CD4-positive, CD25-positive, alpha-beta regulatory T cell (primary cell): ENCODE measurements at regions not wholly inside any gene's neighbourhood (a gene's known extent, or its start where the extent isn't known, plus 50 kb on each side); places are given as distances from the start of the nearest gene placed in this dataset.

Source experiments
- ATAC-seq, 2 donors: fragments of 150-1000 bp; cut with Tn5 transposase; one replicate each; pipeline ENCODE4 v1.10.0; 2021; ENCODE audit warnings: low read depth in 2 of 2, moderate number of reproducible peaks in 2 of 2, moderate library complexity in 1 of 2
- DNase-seq, 3 donors: peaks; one replicate each; pipeline versions ENCODE4 v3.0.0 to v3.0.0-alpha.2; 2012 to 2022; ENCODE audit warnings: mixed read lengths in 1 of 3
- H3K27ac ChIP-seq: one replicate; pipeline ENCODE4 v1.7.0; 2013; ENCODE audit warnings: mild to moderate bottlenecking, low read length; ENCODE audit not compliant: insufficient read depth, poor library complexity, severe bottlenecking
- H3K27me3 ChIP-seq: one replicate; pipeline ENCODE4 v1.7.0; 2013; ENCODE audit warnings: low read length; ENCODE audit not compliant: control insufficient read depth, insufficient read depth
- H3K36me3 ChIP-seq: one replicate; pipeline ENCODE4 v1.7.0; 2013; ENCODE audit warnings: mild to moderate bottlenecking, low read length, moderate library complexity; ENCODE audit not compliant: control insufficient read depth, insufficient read depth
- H3K4me1 ChIP-seq: 2 replicates; pipeline ENCODE4 v1.7.0; 2013; ENCODE audit warnings: mild to moderate bottlenecking, low read length; ENCODE audit not compliant: insufficient read depth, control insufficient read depth, poor library complexity, severe bottlenecking
- H3K4me3 ChIP-seq: one replicate; pipeline ENCODE4 v1.7.0; 2013; ENCODE audit warnings: low read depth, mild to moderate bottlenecking, low read length, moderate library complexity
- H3K9me3 ChIP-seq, 2 experiments: 1 replicate in 1 of 2; 2 replicates in 1 of 2; pipeline ENCODE4 v1.7.0; 2013; ENCODE audit warnings: low read length in 2 of 2, mild to moderate bottlenecking in 1 of 2, moderate library complexity in 1 of 2; ENCODE audit not compliant: control insufficient read depth in 2 of 2
- H3K27ac Mint-ChIP-seq, 3 donors: one replicate each; pipeline ENCODE4 v1.8.0; 2020 to 2022; ENCODE audit warnings: mild to moderate bottlenecking in 3 of 3, mixed read lengths in 3 of 3, moderate library complexity in 2 of 3
- H3K27me3 Mint-ChIP-seq: one replicate; pipeline ENCODE4 v1.8.0; 2022; ENCODE audit warnings: mild to moderate bottlenecking, mixed read lengths
- H3K36me3 Mint-ChIP-seq: one replicate; pipeline ENCODE4 v1.8.0; 2020; ENCODE audit warnings: mixed read lengths
- H3K4me1 Mint-ChIP-seq, 4 donors: one replicate each; pipeline ENCODE4 v1.8.0; 2020 to 2022; ENCODE audit warnings: mixed read lengths in 4 of 4, mild to moderate bottlenecking in 1 of 4
- H3K4me3 Mint-ChIP-seq, 4 donors: one replicate each; pipeline ENCODE4 v1.8.0; 2020 to 2022; ENCODE audit warnings: mild to moderate bottlenecking in 4 of 4, mixed read lengths in 4 of 4, moderate library complexity in 3 of 4
- H3K9me3 Mint-ChIP-seq, 7 donors: one replicate each; pipeline ENCODE4 v1.8.0; 2020 to 2022; ENCODE audit warnings: mixed read lengths in 7 of 7, mild to moderate bottlenecking in 3 of 7, moderate library complexity in 2 of 7

DNA sequence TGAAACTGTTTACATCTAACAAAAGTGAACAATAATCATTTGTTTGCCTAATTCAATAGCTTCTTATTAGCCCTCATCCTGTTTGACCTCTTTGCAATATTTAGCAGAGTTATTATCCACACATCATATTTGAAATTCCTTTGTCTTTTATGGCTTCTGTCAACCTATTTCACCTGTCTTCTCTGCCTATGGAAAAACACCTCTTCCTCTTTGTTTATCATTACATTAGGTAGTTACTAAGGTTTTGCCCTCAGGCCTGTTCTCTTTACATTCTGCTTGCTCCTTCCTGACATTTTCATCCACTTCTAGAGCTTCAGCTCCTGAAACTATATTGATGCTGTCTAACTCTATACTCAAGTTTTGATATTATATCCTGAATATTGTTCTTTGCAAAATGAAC lies 183.0 kb downstream of the SUCNR1 start:
- Mint-ChIP-seq H3K36me3 (no peaks in the 10 kb centered on the region), H3K4me1 (no peaks in the 10 kb centered on the region), H3K27ac (no peak overlapping the region), H3K27me3 (peaks cover 14% of the 10 kb centered on the region), H3K4me3 (no peak overlapping the region), H3K9me3 (peaks cover 0 to 2% (median 0%) of the 10 kb centered on the region in 7 donors)
- peaks cover 3% of the 10 kb centered on the region for H3K27me3 ChIP-seq
- DNase-seq: no peak
- ATAC-seq: no peak
- no peaks in the 10 kb centered on the region for H3K36me3 ChIP-seq
- H3K9me3 ChIP-seq: no peaks in the 10 kb centered on the region
- H3K4me3 ChIP-seq: no peak overlapping the region
- H3K4me1 ChIP-seq: no peaks in the 10 kb centered on the region
- H3K27ac ChIP-seq: no peak overlapping the region

DNA sequence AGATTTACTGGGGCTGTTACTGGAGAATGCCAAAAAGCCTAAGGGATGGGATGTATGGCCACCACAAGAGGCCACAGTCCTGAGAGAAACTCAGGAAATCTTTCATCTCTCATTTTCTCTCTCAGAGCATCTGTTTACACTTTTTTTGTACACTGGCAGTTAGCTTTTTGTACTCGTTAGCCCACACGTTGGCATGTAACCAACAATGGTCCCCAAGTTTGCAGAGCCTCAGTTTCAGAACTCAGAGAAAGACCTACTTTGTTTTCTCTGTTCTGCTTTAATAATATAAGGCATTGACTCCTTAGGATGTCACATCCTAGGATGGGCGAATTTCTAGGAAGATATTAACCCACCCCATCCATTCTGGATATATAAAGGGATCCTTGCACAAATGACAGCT lies 183.5 kb downstream of the SUCNR1 start:
- Histone ChIP-seq H3K27me3 (peaks cover 3% of the 10 kb centered on the region), H3K4me1 (no peaks in the 10 kb centered on the region), H3K27ac (no peak overlapping the region), H3K9me3 (no peaks in the 10 kb centered on the region), H3K4me3 (no peak overlapping the region), H3K36me3 (no peaks in the 10 kb centered on the region)
- Mint-ChIP-seq H3K27ac (no peak overlapping the region), H3K9me3 (peaks cover 0 to 2% (median 0%) of the 10 kb centered on the region in 7 donors), H3K27me3 (peaks cover 14% of the 10 kb centered on the region), H3K4me3 (no peak overlapping the region), H3K36me3 (no peaks in the 10 kb centered on the region), H3K4me1 (no peaks in the 10 kb centered on the region)
- DNase-seq (no peak), ATAC-seq (no peak)

DNA sequence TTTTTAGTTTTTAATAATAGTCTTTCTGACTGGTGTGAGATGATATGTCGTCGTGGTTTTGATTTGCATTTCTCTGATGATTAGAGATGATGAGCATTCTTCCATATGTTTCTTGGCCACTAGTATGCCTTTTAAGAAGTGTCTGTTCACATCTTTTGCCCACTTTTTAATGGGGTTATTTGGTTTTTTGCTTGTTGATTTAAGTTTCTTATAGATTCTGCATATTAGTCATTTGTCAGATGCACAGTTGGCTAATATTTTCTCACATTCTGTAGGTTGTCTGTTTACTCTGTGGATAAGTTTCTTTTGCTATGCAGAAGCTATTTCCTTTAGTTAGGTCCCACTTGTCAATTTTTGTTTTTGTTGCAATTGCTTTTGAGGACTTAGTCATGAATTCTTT lies 185.4 kb downstream of the SUCNR1 start:
- no peaks in the 10 kb centered on the region for H3K36me3 Mint-ChIP-seq
- Histone ChIP-seq H3K36me3 (no peaks in the 10 kb centered on the region), H3K27ac (no peak overlapping the region), H3K9me3 (no peaks in the 10 kb centered on the region), H3K4me3 (no peak overlapping the region), H3K4me1 (no peaks in the 10 kb centered on the region), H3K27me3 (peaks cover 3% of the 10 kb centered on the region)
- peaks cover 14% of the 10 kb centered on the region for H3K27me3 Mint-ChIP-seq
- H3K4me1 Mint-ChIP-seq: no peaks in the 10 kb centered on the region
- DNase-seq: no peak
- no peak for ATAC-seq
- H3K9me3 Mint-ChIP-seq: peaks cover 0 to 2% (median 0%) of the 10 kb centered on the region in 7 donors
- H3K27ac Mint-ChIP-seq: no peak overlapping the region
- no peak overlapping the region for H3K4me3 Mint-ChIP-seq

DNA sequence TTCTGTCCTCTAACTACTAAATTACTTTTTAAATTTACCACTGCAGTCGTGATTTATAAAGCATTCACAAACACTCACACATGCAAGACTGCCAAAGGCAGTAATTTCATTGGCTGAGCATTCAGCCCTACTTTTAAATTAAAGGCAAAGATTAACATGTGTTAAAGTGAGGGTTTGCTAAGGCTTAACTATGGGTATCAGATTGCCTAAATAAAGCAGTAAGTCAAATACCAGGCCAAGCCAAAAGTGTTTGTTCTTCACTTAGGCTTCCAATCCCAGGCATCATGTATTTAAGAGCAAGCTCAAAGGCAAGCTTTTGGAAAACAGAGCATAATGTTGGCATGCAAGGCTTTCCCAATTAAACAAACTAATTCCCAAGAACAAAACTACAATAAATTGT lies 187.3 kb downstream of the SUCNR1 start:
- no peaks in the 10 kb centered on the region for H3K9me3 ChIP-seq
- Mint-ChIP-seq H3K27ac (no peak overlapping the region), H3K4me1 (no peaks in the 10 kb centered on the region), H3K27me3 (peaks cover 16% of the 10 kb centered on the region), H3K4me3 (no peak overlapping the region), H3K9me3 (peaks cover 0 to 2% (median 0%) of the 10 kb centered on the region in 7 donors), H3K36me3 (peaks cover 3% of the 10 kb centered on the region)
- no peak for ATAC-seq
- no peaks in the 10 kb centered on the region for H3K4me1 ChIP-seq
- no peak for DNase-seq
- H3K27me3 ChIP-seq: peaks cover 3% of the 10 kb centered on the region
- no peak overlapping the region for H3K4me3 ChIP-seq
- no peaks in the 10 kb centered on the region for H3K36me3 ChIP-seq
- H3K27ac ChIP-seq: no peak overlapping the region

DNA sequence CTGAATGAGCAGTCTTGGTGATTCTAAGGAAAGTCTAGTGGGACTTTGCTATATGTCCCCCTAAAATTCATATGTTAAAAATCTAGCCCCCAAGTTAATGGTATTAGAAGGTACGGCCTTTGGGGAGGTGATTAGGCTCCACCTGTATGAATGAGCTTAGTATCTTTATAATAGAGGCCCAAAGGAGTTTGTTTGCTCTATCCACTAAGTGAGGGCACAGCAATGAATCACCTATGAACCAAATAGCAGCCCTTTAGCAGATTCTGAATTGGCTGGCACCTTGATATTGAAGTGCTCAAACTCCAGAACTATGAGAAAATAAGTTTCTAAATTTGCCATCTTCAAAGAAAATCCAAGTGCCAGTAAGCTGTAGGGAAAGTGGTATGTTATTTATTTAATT lies 187.9 kb downstream of the SUCNR1 start:
- DNase-seq (no peak), ATAC-seq (no peak)
- Mint-ChIP-seq H3K4me3 (no peak overlapping the region), H3K27me3 (peaks cover 19% of the 10 kb centered on the region), H3K4me1 (no peaks in the 10 kb centered on the region), H3K9me3 (peaks cover 0 to 2% (median 0%) of the 10 kb centered on the region in 7 donors), H3K27ac (no peak overlapping the region), H3K36me3 (peaks cover 3% of the 10 kb centered on the region)
- Histone ChIP-seq H3K27ac (no peak overlapping the region), H3K4me3 (no peak overlapping the region), H3K9me3 (no peaks in the 10 kb centered on the region), H3K36me3 (no peaks in the 10 kb centered on the region), H3K27me3 (peaks cover 2% of the 10 kb centered on the region), H3K4me1 (no peaks in the 10 kb centered on the region)

DNA sequence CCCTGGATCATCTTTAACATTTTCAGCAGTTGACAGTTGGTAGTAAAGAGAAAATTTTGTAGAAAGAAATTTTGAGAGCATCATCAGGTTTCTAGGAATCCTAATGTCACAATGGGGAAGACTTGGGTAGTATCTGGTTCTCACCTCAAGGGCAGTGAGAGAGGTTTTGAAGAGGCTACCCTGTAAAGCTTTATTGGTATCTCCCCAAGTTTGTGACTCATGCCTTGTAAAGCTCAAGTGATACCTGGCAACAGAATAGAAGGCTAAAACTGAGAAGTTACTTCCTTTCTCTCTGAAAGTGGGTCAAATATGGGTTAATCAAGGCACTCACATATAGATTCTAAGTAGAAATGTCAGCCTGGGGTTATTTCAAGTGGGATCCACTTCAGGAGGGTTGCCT lies 196.4 kb downstream of the SUCNR1 start:
- Mint-ChIP-seq H3K4me3 (no peak overlapping the region), H3K4me1 (peaks cover 0 to 5% (median 2%) of the 10 kb centered on the region in 4 donors), H3K9me3 (no peaks in the 10 kb centered on the region), H3K36me3 (peaks cover 3% of the 10 kb centered on the region), H3K27ac (no peak overlapping the region), H3K27me3 (peaks cover 9% of the 10 kb centered on the region)
- Histone ChIP-seq H3K27me3 (peaks cover 1% of the 10 kb centered on the region), H3K4me1 (no peaks in the 10 kb centered on the region), H3K9me3 (peaks cover 0 to 4% of the 10 kb centered on the region in 2 experiments), H3K4me3 (no peak overlapping the region), H3K27ac (no peak overlapping the region), H3K36me3 (no peaks in the 10 kb centered on the region)
- peak in 1 of 3 donors; percentile 31 for DNase-seq
- no peak for ATAC-seq

DNA sequence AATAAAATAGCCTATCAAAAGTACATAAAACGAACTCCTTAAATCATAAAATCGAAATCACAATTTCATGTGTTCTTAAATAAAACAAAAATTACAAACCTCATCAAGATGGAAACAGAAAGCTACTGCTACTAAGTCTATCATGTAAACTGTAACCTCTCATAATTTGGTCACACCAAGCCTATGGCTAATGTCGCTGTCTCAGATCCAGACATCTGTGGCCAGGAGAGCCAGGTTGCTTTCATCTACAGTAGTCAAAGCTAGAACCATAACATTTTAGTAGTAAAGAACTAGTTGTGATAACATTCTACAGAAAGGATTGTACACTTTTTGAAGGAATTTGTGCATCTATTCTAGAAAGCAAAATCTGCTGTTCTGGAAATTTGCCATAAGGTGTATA lies 197.4 kb upstream of the MBNL1 start:
- ATAC-seq: no peak
- H3K9me3 Mint-ChIP-seq: no peaks in the 10 kb centered on the region

DNA sequence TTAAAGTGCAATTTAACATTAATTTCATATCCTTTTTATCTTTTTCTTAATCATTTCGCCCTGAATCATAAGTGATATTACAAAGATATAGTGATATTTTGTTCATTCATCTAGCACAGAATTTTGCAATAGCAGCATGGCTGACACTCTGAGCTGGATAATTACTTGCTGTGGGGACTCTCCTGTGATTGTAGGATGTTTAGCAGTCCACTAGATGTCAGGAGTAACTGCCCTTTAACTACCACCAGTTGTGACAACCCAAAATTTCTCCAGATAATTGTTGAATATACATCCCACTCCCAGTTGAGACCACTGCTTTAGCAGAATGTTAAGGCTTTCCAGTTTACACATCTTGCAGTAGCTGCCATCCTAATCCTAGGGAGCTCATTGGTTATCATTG lies 196.8 kb upstream of the MBNL1 start:
- no peaks in the 10 kb centered on the region for H3K9me3 Mint-ChIP-seq
- Histone ChIP-seq H3K4me1 (no peaks in the 10 kb centered on the region), H3K27ac (no peak overlapping the region), H3K9me3 (peaks cover 0 to 4% of the 10 kb centered on the region in 2 experiments), H3K36me3 (no peaks in the 10 kb centered on the region), H3K4me3 (no peak overlapping the region), H3K27me3 (peaks cover 1% of the 10 kb centered on the region)
- peaks cover 0 to 5% (median 3%) of the 10 kb centered on the region in 4 donors for H3K4me1 Mint-ChIP-seq
- DNase-seq (peak in 2 of 3 donors; percentile 36 to 60), ATAC-seq (peak in 1 of 2 donors; percentile 71)
- no peaks in the 10 kb centered on the region for H3K36me3 Mint-ChIP-seq
- H3K27me3 Mint-ChIP-seq: peaks cover 4% of the 10 kb centered on the region
- no peak overlapping the region for H3K4me3 Mint-ChIP-seq
- H3K27ac Mint-ChIP-seq: no peak overlapping the region

More for the DNA sequence above, 197.4 kb upstream of the MBNL1 start:
- Histone ChIP-seq H3K4me3 (no peak overlapping the region), H3K4me1 (no peaks in the 10 kb centered on the region), H3K27me3 (peaks cover 1% of the 10 kb centered on the region), H3K27ac (no peak overlapping the region), H3K36me3 (no peaks in the 10 kb centered on the region), H3K9me3 (peaks cover 0 to 4% of the 10 kb centered on the region in 2 experiments)
- Mint-ChIP-seq H3K27ac (no peak overlapping the region), H3K27me3 (peaks cover 4% of the 10 kb centered on the region), H3K36me3 (no peaks in the 10 kb centered on the region), H3K4me1 (peaks cover 0 to 5% (median 3%) of the 10 kb centered on the region in 4 donors), H3K4me3 (no peak overlapping the region)
- DNase-seq: no peak
